SK-N-SH (cell line): ENCODE measurements at regions not wholly inside any gene's neighbourhood (a gene's known extent, or its start where the extent isn't known, plus 50 kb on each side); places are given as distances from the start of the nearest gene placed in this dataset.

Experiments used
- CTCF ChIA-PET: fragments of 300-600, 350-600 bp; formaldehyde crosslinking; extraction: SDS; loops from one replicate; lab custom pipeline; 2021; lab: Yijun Ruan, JAX
- POLR2A ChIA-PET: fragments of 350-600 bp; sonication (Branson Sonifier 250); formaldehyde crosslinking; extraction: SDS; loops from one replicate; lab custom pipeline; 2020; ENCODE audit warnings: antibody characterized with exemption, inconsistent platforms; lab: Yijun Ruan, JAX
- DNase-seq: peaks from one replicate; pipeline ENCODE4 v3.0.0; 2012
- H2AFZ ChIP-seq: fragments of 200-600 bp; sonication (generic); 2 replicates; pipeline ENCODE4 v1.8.1; 2016; ENCODE audit warnings: antibody characterized with exemption, mild to moderate bottlenecking, low read depth
- H3F3A ChIP-seq: fragments of 200-600 bp; sonication (generic); replicated peaks from 2 replicates; pipeline ENCODE3; 2016; ENCODE audit warnings: antibody characterized with exemption, mild to moderate bottlenecking; ENCODE audit not compliant: insufficient read depth
- H3K27ac ChIP-seq, 2 experiments: fragments of 200-500 bp in 1 of 2; fragments of 200-600 bp in 1 of 2; sonication (Bioruptor generic) in 1 of 2; sonication (generic), shearing (Covaris generic) in 1 of 2; 2 replicates each; pipeline versions ENCODE4 v1.5.1 to v1.6.1; 2014 to 2016; ENCODE audit warnings: low read depth in 2 of 2, inconsistent platforms in 1 of 2, low read length in 1 of 2, mild to moderate bottlenecking in 1 of 2, mixed read lengths in 1 of 2
- H3K27me3 ChIP-seq: fragments of 200-600 bp; sonication (generic), shearing (Covaris generic); 2 replicates; pipeline ENCODE4 v1.6.1; 2016; ENCODE audit warnings: mixed run types; ENCODE audit not compliant: insufficient read depth
- H3K36me3 ChIP-seq, 2 experiments: fragments of 200-500 bp in 1 of 2; fragments of 200-600 bp in 1 of 2; sonication (Bioruptor generic) in 1 of 2; sonication (generic) in 1 of 2; replicated peaks in 1 of 2; 2 replicates each; pipeline versions ENCODE3 to v1.5.1; 2014 to 2016; ENCODE audit warnings: low read length in 1 of 2, mild to moderate bottlenecking in 1 of 2; ENCODE audit not compliant: insufficient read depth in 2 of 2, control insufficient read depth in 1 of 2
- H3K4me1 ChIP-seq, 2 experiments: fragments of 200-500 bp in 1 of 2; fragments of 200-600 bp in 1 of 2; sonication (Bioruptor generic) in 1 of 2; sonication (generic), shearing (Covaris generic) in 1 of 2; 2 replicates each; pipeline versions ENCODE4 v1.5.1 to v1.6.1; 2014 to 2016; ENCODE audit warnings: low read depth in 1 of 2, low read length in 1 of 2, mixed run types in 1 of 2; ENCODE audit not compliant: insufficient read depth in 2 of 2, control insufficient read depth in 1 of 2
- H3K4me2 ChIP-seq: fragments of 200-600 bp; sonication (generic), shearing (Covaris generic); 2 replicates; pipeline ENCODE4 v1.6.1; 2017; ENCODE audit warnings: mixed run types
- H3K4me3 ChIP-seq, 2 experiments: fragments of 200-500 bp in 1 of 2; fragments of 200-600 bp in 1 of 2; sonication (Bioruptor generic) in 1 of 2; sonication (generic), shearing (Covaris generic) in 1 of 2; 2 replicates each; pipeline versions ENCODE4 v1.5.1 to v1.8.1; 2014 to 2016; ENCODE audit warnings: low read depth in 2 of 2, inconsistent platforms in 1 of 2, low read length in 1 of 2, mild to moderate bottlenecking in 1 of 2, mixed read lengths in 1 of 2, moderate library complexity in 1 of 2
- H3K79me2 ChIP-seq: fragments of 200-600 bp; sonication (generic); 2 replicates; pipeline ENCODE4 v1.8.1; 2017; ENCODE audit warnings: mild to moderate bottlenecking; ENCODE audit not compliant: insufficient read depth
- H3K9ac ChIP-seq: fragments of 200-600 bp; sonication (generic); 2 replicates; pipeline ENCODE4 v1.6.1; 2017; ENCODE audit warnings: mixed run types
- H3K9me2 ChIP-seq: fragments of 200-600 bp; sonication (generic); 2 replicates; pipeline ENCODE4 v1.6.1; 2017; ENCODE audit warnings: mixed run types
- H3K9me3 ChIP-seq: fragments of 200-600 bp; sonication (generic); 2 replicates; pipeline ENCODE4 v1.6.1; 2017; ENCODE audit warnings: mixed run types, mild to moderate bottlenecking, moderate library complexity
- H4K20me1 ChIP-seq: fragments of 200-600 bp; sonication (generic); 2 replicates; pipeline ENCODE4 v1.6.1; 2017; ENCODE audit warnings: mild to moderate bottlenecking, mixed run types; ENCODE audit not compliant: insufficient read depth
- CHD2 ChIP-seq: fragments of 150-350 bp; IDR thresholded peaks from 2 replicates; pipeline ENCODE4 v1.6.1; 2018; ENCODE audit warnings: low read length; ENCODE audit not compliant: partially characterized antibody
- EZH2phosphoT487 ChIP-seq: fragments of 200-600 bp; sonication (generic); IDR thresholded peaks from 2 replicates; pipeline ENCODE4 v1.6.1; 2017; ENCODE audit warnings: low read depth, mixed run types, mild to moderate bottlenecking, antibody characterized with exemption, moderate library complexity, borderline replicate concordance
- FOXM1 ChIP-seq: IDR thresholded peaks from 2 replicates; pipeline ENCODE4 v1.4.0; 2012; ENCODE audit warnings: low read depth, mild to moderate bottlenecking
- GABPA ChIP-seq: IDR thresholded peaks from 2 replicates; pipeline ENCODE4 v1.4.0; 2012; ENCODE audit warnings: low read depth, mild to moderate bottlenecking
- IRF3 ChIP-seq: fragments of 150-350 bp; IDR thresholded peaks from 2 replicates; pipeline ENCODE4 v1.6.1; 2016; ENCODE audit warnings: mild to moderate bottlenecking, low read depth, low read length
- JUND ChIP-seq: IDR thresholded peaks from 2 replicates; pipeline ENCODE4 v1.4.0; 2012
- MAX ChIP-seq: IDR thresholded peaks from 2 replicates; pipeline ENCODE4 v1.4.0; 2012; ENCODE audit warnings: low read depth
- SMC3 ChIP-seq: IDR thresholded peaks from 2 replicates; pipeline ENCODE4 v1.6.1; 2012; ENCODE audit warnings: low read depth, low read length, improper control_type of control experiment
- TEAD4 ChIP-seq: IDR thresholded peaks from 2 replicates; pipeline ENCODE4 v1.4.0; 2012; ENCODE audit warnings: mild to moderate bottlenecking, borderline replicate concordance; ENCODE audit not compliant: insufficient read depth
- USF1 ChIP-seq: IDR thresholded peaks from 2 replicates; pipeline ENCODE4 v1.4.0; 2012; ENCODE audit warnings: low read depth, borderline replicate concordance
- YY1 ChIP-seq: IDR thresholded peaks from 2 replicates; pipeline ENCODE4 v1.4.0; 2012; ENCODE audit warnings: low read depth, mild to moderate bottlenecking
- WGBS: methylation state at CpG from one replicate; pipeline ENCODE4 v1.1.6; 2017; ENCODE audit warnings: low lambda C conversion rate; 5-methylcytosine and 5-hydroxymethylcytosine counted together

DNA sequence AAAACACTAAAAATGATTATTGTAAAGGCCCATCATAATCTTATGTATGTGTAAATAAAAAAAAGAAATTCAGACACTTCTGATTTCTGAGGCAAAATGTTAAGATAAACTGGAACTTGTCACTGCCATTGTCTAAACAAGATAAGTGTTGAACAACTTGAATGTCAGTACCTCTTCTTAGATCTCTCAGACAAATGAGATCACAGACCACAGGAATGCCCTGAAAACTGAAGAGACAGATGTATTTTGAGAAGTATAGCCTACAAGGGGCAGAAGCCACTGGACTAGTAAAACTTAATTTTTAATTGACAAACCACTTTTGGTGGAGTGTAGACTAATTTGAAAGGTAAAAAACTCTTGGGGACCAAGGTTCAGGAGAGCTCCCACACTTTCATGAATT, 375.5 kb upstream of the SLITRK5 start:
- no peaks in the 10 kb centered on the region for H3K27me3 ChIP-seq
- DNase-seq: no peak
- no peak overlapping the region for H2AFZ ChIP-seq
- H3K9ac ChIP-seq: no peak overlapping the region
- ChIA-PET POLR2A (no interaction called here), CTCF (interaction anchor here (1.6 kb wide), 1 partner anchor 21 kb away, joined by 4 read pairs; no protein-coding TSS in a partner anchor)
- H3K9me2 ChIP-seq: no peaks in the 10 kb centered on the region
- H3K4me2 ChIP-seq: no peak overlapping the region
- H3K79me2 ChIP-seq: no peaks in the 10 kb centered on the region
- no peaks in the 10 kb centered on the region for H3K36me3 ChIP-seq
- H3K9me3 ChIP-seq: no peaks in the 10 kb centered on the region
- TF ChIP-seq TEAD4: no peak
- no peak for TF ChIP-seq JUND
- no peak for TF ChIP-seq EZH2phosphoT487
- no peak for TF ChIP-seq MAX
- no peak for TF ChIP-seq GABPA
- TF ChIP-seq FOXM1: no peak
- TF ChIP-seq CHD2: no peak
- no peak for TF ChIP-seq SMC3
- TF ChIP-seq IRF3: no peak
- no peak for TF ChIP-seq USF1
- no peak overlapping the region for H3K27ac ChIP-seq
- no peaks in the 10 kb centered on the region for H4K20me1 ChIP-seq
- no peaks in the 10 kb centered on the region for H3F3A ChIP-seq
- no peak overlapping the region for H3K4me3 ChIP-seq
- no peaks in the 10 kb centered on the region for H3K4me1 ChIP-seq

GRCh38 chr13:87302034-87302433, 369.1 kb upstream of the SLITRK5 start:
- H2AFZ ChIP-seq: no peak overlapping the region
- DNase-seq: no peak
- H3F3A ChIP-seq: no peaks in the 10 kb centered on the region
- H3K4me3 ChIP-seq: no peak overlapping the region
- no peaks in the 10 kb centered on the region for H3K79me2 ChIP-seq
- H3K4me1 ChIP-seq: no peaks in the 10 kb centered on the region
- no peak overlapping the region for H3K9ac ChIP-seq
- CTCF ChIA-PET: interaction anchor here (1.0 kb wide), 1 partner anchor 14 kb away, joined by 4 read pairs; no protein-coding TSS in a partner anchor
- no peaks in the 10 kb centered on the region for H3K27me3 ChIP-seq
- no peaks in the 10 kb centered on the region for H3K9me3 ChIP-seq
- no peak overlapping the region for H3K27ac ChIP-seq
- TF ChIP-seq USF1: no peak
- no peak for TF ChIP-seq MAX
- no peak for TF ChIP-seq YY1
- TF ChIP-seq GABPA: no peak
- H4K20me1 ChIP-seq: no peaks in the 10 kb centered on the region
- 0% methylated on average over 3 of the region's 3 CpGs for WGBS
- H3K36me3 ChIP-seq: no peaks in the 10 kb centered on the region
- no peak overlapping the region for H3K4me2 ChIP-seq
- POLR2A ChIA-PET: no interaction called here
- no peaks in the 10 kb centered on the region for H3K9me2 ChIP-seq
